Epithelial cell of esophagus (primary cell): ENCODE measurements at regions not wholly inside any gene's neighbourhood (a gene's known extent, or its start where the extent isn't known, plus 50 kb on each side); places are given as distances from the start of the nearest gene placed in this dataset.
"Not testable (repeated sequence)": the region's sequence is repeated elsewhere in the genome, so short reads cannot be mapped to it uniquely, and the experiment has no call there.

ENCODE experiments used
- DNase-seq: peaks from one replicate; pipeline ENCODE4 v3.0.0; 2010; ENCODE audit warnings: low read depth
- H3K4me3 ChIP-seq: 2 replicates; pipeline ENCODE4 v1.5.1; 2011; ENCODE audit warnings: mild to moderate bottlenecking, low read length, control low read depth
- CTCF ChIP-seq: IDR thresholded peaks from 2 replicates; pipeline ENCODE4 v1.5.1; 2011; ENCODE audit warnings: low read depth, mild to moderate bottlenecking, low read length, control low read depth, inconsistent platforms; ENCODE audit not compliant: insufficient read depth; ENCODE audit errors: missing control alignments

- TF ChIP-seq CTCF, result no peak
- no peak overlapping the region for H3K4me3 ChIP-seq
- peak; percentile 60 for DNase-seq
Observed at GRCh38 chr1:173356191-173356762, 120.9 kb upstream of the PRDX6 start.

- no peak overlapping the region for H3K4me3 ChIP-seq
- DNase-seq, result no peak
- no peak for TF ChIP-seq CTCF
Observed at GRCh38 chr1:173360487-173361063, 116.6 kb upstream of the PRDX6 start.

GRCh38 chr1:173362543-173362942 lies 114.6 kb upstream of the PRDX6 start:
- no peak overlapping the region for H3K4me3 ChIP-seq
- no peak for DNase-seq

GRCh38 chr1:173364827-173365226 lies 112.3 kb upstream of the PRDX6 start:
- no peak overlapping the region for H3K4me3 ChIP-seq
- no peak for TF ChIP-seq CTCF
- DNase-seq, result no peak

More at GRCh38 chr1:173362543-173362942, 114.6 kb upstream of the PRDX6 start:
- TF ChIP-seq CTCF, result no peak

GRCh38 chr1:173365341-173365740 lies 111.8 kb upstream of the PRDX6 start:
- TF ChIP-seq CTCF, result no peak
- DNase-seq, result no peak
- H3K4me3 ChIP-seq, result no peak overlapping the region

GRCh38 chr1:173367136-173367535 lies 110.0 kb upstream of the PRDX6 start:
- DNase-seq, result no peak
- no peak for TF ChIP-seq CTCF
- H3K4me3 ChIP-seq, result no peak overlapping the region

- DNase-seq, result peak; percentile 45
- H3K4me3 ChIP-seq, result not testable (repeated sequence)
Observed at GRCh38 chr1:173370586-173370985, 106.5 kb upstream of the PRDX6 start.

GRCh38 chr1:173376065-173376464 lies 101.1 kb upstream of the PRDX6 start:
- H3K4me3 ChIP-seq, DNase-seq: not testable (repeated sequence)
